GM13977 (cell line): ENCODE measurements at regions not wholly inside any gene's neighbourhood (a gene's known extent, or its start where the extent isn't known, plus 50 kb on each side); places are given as distances from the start of the nearest gene placed in this dataset.

Experiments used
- DNase-seq: peaks from one replicate; pipeline ENCODE4 v3.0.0; 2012; ENCODE audit warnings: low spot score
- CTCF ChIP-seq: IDR thresholded peaks from 2 replicates; pipeline ENCODE4 v1.5.1; 2012; ENCODE audit warnings: mild to moderate bottlenecking, control low read depth; ENCODE audit not compliant: insufficient read depth; ENCODE audit errors: extremely low read depth, missing control alignments
- in situ Hi-C: fragments of 300-500 bp; cut with MboI; formaldehyde crosslinking; loops from one replicate; pipeline ENCODE4 v1.12.0; 2022; ENCODE audit warnings: low sequenced_read_pairs, low pct_unique_long_range_greater_than_20kb, mixed read lengths, inconsistent platforms; ENCODE audit not compliant: unreplicated experiment

- no peak for TF ChIP-seq CTCF
- in situ Hi-C loops, result no loop called here
- DNase-seq, result no peak
These were observed 125.7 kb upstream of the PBX1 start for GRCh38 chr1:164433141-164433817.

GRCh38 chr1:164433818-164434170 is 125.2 kb upstream of the PBX1 start:
- DNase-seq, result no peak
- TF ChIP-seq CTCF, result no peak
- in situ Hi-C loops, result no loop called here

GRCh38 chr1:164440232-164440631 is 118.8 kb upstream of the PBX1 start:
- no peak for TF ChIP-seq CTCF
- in situ Hi-C loops, result no loop called here
- no peak for DNase-seq

- in situ Hi-C loops, result no loop called here
- TF ChIP-seq CTCF, result no peak
These were observed 115.8 kb upstream of the PBX1 start for GRCh38 chr1:164443166-164443565.

GRCh38 chr1:164443836-164444235 is 115.1 kb upstream of the PBX1 start:
- DNase-seq, result no peak
- in situ Hi-C loops, result no loop called here
- no peak for TF ChIP-seq CTCF

More at GRCh38 chr1:164443166-164443565, 115.8 kb upstream of the PBX1 start:
- no peak for DNase-seq

GRCh38 chr1:164446020-164446419 is 113.0 kb upstream of the PBX1 start:
- no peak for TF ChIP-seq CTCF
- in situ Hi-C loops, result no loop called here
- no peak for DNase-seq

GRCh38 chr1:164452549-164452948 is 106.4 kb upstream of the PBX1 start:
- DNase-seq, result no peak
- in situ Hi-C loops, result no loop called here
- no peak for TF ChIP-seq CTCF
